Fibroblast of pulmonary artery (primary cell): ENCODE measurements at regions not wholly inside any gene's neighbourhood (a gene's known extent, or its start where the extent isn't known, plus 50 kb on each side); places are given as distances from the start of the nearest gene placed in this dataset.

ENCODE experiments used
- DNase-seq: peaks from one replicate; pipeline ENCODE4 v3.0.0-alpha.2; 2010; ENCODE audit warnings: low read depth
- H3K4me3 ChIP-seq: replicated peaks from 2 replicates; pipeline ENCODE4 v1.5.1; 2011; ENCODE audit warnings: low read depth, mild to moderate bottlenecking, control low read depth, low read length, moderate library complexity
- CTCF ChIP-seq: IDR thresholded peaks from 2 replicates; pipeline ENCODE4 v1.5.1; 2011; ENCODE audit warnings: mild to moderate bottlenecking, control low read depth, low read length, inconsistent platforms; ENCODE audit errors: missing control alignments

- no peak overlapping the region for H3K4me3 ChIP-seq
- DNase-seq: peak; percentile 21
- TF ChIP-seq CTCF: no peak
Measured at GRCh38 chr11:91158891-91159537, 936.2 kb upstream of the CHORDC1 start.

DNA sequence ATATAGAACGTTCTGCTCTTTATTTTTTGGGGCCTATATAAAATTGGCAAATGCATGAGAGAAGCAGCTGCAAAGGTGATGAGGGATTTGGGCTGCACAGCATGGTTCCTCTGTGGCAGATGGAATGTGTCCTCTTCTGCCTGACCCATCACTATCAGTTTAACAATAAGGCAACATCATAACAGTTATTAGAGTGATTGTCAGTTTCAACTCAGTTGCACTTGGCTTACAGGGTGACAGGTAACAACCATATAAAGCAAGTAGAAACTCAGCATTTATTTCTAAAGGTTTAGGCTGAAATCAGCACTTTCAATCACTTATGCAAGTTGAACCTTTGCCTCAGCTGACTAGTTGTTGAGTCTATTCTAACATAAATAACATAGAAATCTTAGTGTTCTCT is 935.4 kb upstream of the CHORDC1 start:
- no peak for DNase-seq
- no peak overlapping the region for H3K4me3 ChIP-seq
- no peak for TF ChIP-seq CTCF

DNA sequence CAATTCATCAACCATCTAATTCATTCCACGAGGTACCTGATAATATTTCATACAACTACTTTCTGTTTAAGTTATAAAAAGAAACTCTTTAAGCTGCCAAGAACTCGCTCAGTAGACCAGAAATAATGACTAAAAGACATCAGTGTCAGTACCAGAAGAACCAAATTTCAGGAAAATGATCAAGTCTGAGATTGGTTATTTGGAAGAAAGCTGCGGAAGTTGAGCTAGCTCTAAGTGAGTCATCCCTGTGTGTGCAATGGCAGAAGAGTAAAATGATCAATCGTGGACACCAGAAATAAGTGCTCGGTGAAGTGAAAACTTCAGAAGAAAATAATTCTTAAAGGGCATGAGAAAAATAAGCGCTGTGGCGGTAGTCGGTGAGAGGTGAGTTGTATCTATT is 933.2 kb upstream of the CHORDC1 start:
- no peak for DNase-seq
- H3K4me3 ChIP-seq: no peak overlapping the region
- no peak for TF ChIP-seq CTCF

- no peak for DNase-seq
- H3K4me3 ChIP-seq: no peak overlapping the region
- no peak for TF ChIP-seq CTCF
Measured at GRCh38 chr11:91147885-91148284, 925.0 kb upstream of the CHORDC1 start.

- no peak for TF ChIP-seq CTCF
- H3K4me3 ChIP-seq: no peak overlapping the region
- DNase-seq: no peak
Measured at GRCh38 chr11:91141655-91142054, 918.8 kb upstream of the CHORDC1 start.

- no peak for DNase-seq
- no peak overlapping the region for H3K4me3 ChIP-seq
Measured at GRCh38 chr11:91136631-91137030, 913.8 kb upstream of the CHORDC1 start.

More at GRCh38 chr11:91136631-91137030, 913.8 kb upstream of the CHORDC1 start:
- TF ChIP-seq CTCF: no peak
